ENCODE measurements at regions not wholly inside any gene's neighbourhood (a gene's known extent, or its start where the extent isn't known, plus 50 kb on each side); places are given as distances from the start of the nearest gene placed in this dataset.

- TF ChIP-seq, protein P1, sequence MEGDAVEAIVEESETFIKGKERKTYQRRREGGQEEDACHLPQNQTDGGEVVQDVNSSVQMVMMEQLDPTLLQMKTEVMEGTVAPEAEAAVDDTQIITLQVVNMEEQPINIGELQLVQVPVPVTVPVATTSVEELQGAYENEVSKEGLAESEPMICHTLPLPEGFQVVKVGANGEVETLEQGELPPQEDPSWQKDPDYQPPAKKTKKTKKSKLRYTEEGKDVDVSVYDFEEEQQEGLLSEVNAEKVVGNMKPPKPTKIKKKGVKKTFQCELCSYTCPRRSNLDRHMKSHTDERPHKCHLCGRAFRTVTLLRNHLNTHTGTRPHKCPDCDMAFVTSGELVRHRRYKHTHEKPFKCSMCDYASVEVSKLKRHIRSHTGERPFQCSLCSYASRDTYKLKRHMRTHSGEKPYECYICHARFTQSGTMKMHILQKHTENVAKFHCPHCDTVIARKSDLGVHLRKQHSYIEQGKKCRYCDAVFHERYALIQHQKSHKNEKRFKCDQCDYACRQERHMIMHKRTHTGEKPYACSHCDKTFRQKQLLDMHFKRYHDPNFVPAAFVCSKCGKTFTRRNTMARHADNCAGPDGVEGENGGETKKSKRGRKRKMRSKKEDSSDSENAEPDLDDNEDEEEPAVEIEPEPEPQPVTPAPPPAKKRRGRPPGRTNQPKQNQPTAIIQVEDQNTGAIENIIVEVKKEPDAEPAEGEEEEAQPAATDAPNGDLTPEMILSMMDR (IDR thresholded peaks at IDR 0.05; ENCODE audit: insufficient read depth, low read depth, low read length, missing control alignments), result no peak
- no peak for DNase-seq (ENCODE audit: low read depth)
- H3K4me3 ChIP-seq (ENCODE audit: low read depth, low read length), result no peak overlapping the region
Measured at GRCh38 chr3:18201315-18201714, 223.8 kb downstream of the SATB1 start.

DNA sequence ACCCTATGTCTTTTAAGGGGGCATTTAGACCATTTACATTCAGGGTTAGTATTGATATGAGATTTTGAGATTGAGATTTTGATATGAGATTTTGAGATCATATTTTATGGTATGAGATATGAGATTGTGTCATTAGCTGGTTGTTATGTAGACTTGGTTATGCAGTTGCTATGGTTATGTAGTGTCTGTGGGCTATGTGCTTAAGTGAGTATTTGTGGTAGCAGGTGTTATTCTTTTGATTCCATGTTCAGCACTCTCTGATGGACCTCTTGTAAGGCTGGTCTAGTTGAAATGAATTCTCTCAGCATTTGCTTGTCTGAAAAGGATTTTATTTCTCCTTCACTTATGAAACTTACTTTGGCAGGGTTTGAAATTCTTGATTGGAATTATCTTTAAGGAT is 225.4 kb downstream of the SATB1 start:
- DNase-seq (ENCODE audit: low read depth), result no peak

GRCh38 chr3:18195836-18196235 is 229.3 kb downstream of the SATB1 start:
- no peak overlapping the region for H3K4me3 ChIP-seq (ENCODE audit: low read depth, low read length)
- TF ChIP-seq, protein P1 (IDR thresholded peaks at IDR 0.05; ENCODE audit: insufficient read depth, low read depth, low read length, missing control alignments), result no peak
- DNase-seq (ENCODE audit: low read depth), result no peak

More for the DNA sequence above, 225.4 kb downstream of the SATB1 start:
- TF ChIP-seq, protein P1 (IDR thresholded peaks at IDR 0.05; ENCODE audit: insufficient read depth, low read depth, low read length, missing control alignments), result no peak
- no peak overlapping the region for H3K4me3 ChIP-seq (ENCODE audit: low read depth, low read length)

DNA sequence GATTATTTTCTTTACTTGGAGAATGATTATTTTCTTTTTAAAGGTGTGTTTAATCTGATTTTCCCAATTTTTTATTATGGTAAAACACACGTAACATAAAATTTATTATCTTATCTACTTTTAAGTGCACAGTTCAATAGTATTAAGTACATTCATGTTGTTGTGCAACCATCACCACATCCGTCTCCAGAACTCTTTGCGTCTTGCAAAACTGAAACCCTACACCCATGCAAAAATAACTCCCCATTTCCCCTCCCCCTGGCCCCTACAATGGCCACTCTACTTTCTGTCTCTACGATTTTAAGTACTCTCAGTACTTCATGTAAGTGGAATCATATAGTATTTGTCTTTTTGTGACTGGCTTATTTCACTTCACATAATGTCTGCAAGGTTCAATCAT is 230.7 kb downstream of the SATB1 start:
- peak; percentile 42 for DNase-seq (ENCODE audit: low read depth)
- TF ChIP-seq, protein P1 (IDR thresholded peaks at IDR 0.05; ENCODE audit: insufficient read depth, low read depth, low read length, missing control alignments), result no peak
- H3K4me3 ChIP-seq (ENCODE audit: low read depth, low read length), result no peak overlapping the region

DNA sequence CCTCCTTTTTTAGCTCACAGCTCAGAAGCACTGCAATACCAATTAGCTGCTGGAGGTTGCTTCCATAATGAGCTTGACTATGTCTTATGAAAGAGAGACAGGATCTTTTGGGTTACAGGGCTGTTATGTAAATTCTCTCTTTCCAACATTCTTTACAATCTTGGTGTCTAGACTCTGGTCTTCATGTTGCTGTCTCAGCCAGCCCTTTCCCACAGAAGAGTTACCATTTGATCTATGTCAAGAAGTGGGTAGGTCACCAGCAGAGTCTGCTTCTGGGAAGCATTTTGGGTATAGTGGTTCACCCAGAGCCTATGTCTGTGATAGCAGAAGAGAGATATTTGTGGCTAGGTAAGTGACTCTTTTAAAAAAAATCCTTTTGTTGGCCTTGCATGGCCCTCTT is 234.5 kb downstream of the SATB1 start:
- no peak for DNase-seq (ENCODE audit: low read depth)
- H3K4me3 ChIP-seq (ENCODE audit: low read depth, low read length), result no peak overlapping the region
- TF ChIP-seq, protein P1 (IDR thresholded peaks at IDR 0.05; ENCODE audit: insufficient read depth, low read depth, low read length, missing control alignments), result no peak

DNA sequence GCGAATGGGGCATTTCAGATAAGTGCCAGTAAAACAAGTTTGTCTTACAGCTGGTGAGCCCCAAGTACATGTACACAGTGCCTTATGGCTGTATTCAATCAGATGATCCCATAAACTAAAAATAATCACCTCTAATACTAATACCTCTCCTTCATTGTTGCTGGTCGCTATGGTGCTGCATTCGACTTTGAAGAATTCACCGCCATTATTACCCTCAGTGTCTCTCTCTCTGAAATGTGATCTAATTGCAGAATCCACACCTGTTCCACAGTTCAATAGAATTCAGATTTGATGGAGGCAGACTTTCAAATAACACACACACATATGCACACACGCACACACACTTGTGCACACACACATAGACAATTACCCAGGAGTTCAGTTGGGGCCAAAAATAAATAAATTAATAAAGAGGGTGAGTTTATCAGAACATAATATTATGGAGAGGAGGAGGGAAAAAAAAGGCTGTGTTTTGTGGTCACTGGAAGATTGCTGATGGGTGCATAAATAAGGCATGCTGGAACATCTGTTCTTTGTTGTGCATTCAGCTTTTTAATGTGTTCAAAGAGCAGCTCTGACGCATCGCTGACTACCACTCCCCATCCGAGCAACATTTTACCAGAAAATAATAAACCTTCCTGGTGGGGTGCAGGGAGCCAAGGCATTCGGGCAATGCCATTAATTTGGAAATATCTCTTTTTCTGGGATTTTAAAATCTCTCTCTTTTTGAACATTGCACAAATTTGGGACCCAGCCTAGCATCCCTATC is 235.7 kb downstream of the SATB1 start:
- no peak for DNase-seq (ENCODE audit: low read depth)
- TF ChIP-seq, protein P1 (IDR thresholded peaks at IDR 0.05; ENCODE audit: insufficient read depth, low read depth, low read length, missing control alignments), result no peak
- no peak overlapping the region for H3K4me3 ChIP-seq (ENCODE audit: low read depth, low read length)

GRCh38 chr3:18188491-18188890 is 236.6 kb downstream of the SATB1 start:
- H3K4me3 ChIP-seq (ENCODE audit: low read depth, low read length), result no peak overlapping the region
- DNase-seq (ENCODE audit: low read depth), result no peak
- TF ChIP-seq, protein P1 (IDR thresholded peaks at IDR 0.05; ENCODE audit: insufficient read depth, low read depth, low read length, missing control alignments), result no peak

All from GM12865 (cell line).